ENCODE measurements at regions not wholly inside any gene's neighbourhood (a gene's known extent, or its start where the extent isn't known, plus 50 kb on each side); places are given as distances from the start of the nearest gene placed in this dataset.
A peak's percentile ranks its signal among the peaks of the same experiment; 100 is the strongest.

GRCh38 chr12:23204933-23205778, 580.2 kb downstream of the ETNK1 start:
- Histone ChIP-seq H2AFZ (no peak overlapping the region), H3F3A (replicated peaks; ENCODE audit: low read depth) (no peaks in the 10 kb centered on the region), H3K27me3 (ENCODE audit: insufficient read depth) (no peaks in the 10 kb centered on the region), H4K20me1 (replicated peaks; ENCODE audit: insufficient read depth) (no peaks in the 10 kb centered on the region), H3K4me1 (ENCODE audit: insufficient read depth) (no peaks in the 10 kb centered on the region), H3K79me2 (replicated peaks; ENCODE audit: insufficient read depth) (no peaks in the 10 kb centered on the region), H3K4me3 (no peak overlapping the region), H3K9me2 (ENCODE audit: insufficient read depth) (no peaks in the 10 kb centered on the region), H3K27ac (ENCODE audit: low read depth) (no peak overlapping the region), H3K36me3 (ENCODE audit: insufficient read depth) (no peaks in the 10 kb centered on the region), H3K4me2 (no peak overlapping the region)
- TF ChIP-seq ZNF331 (CRISPR knock-in tag; IDR thresholded peaks at IDR 0.05; ENCODE audit: low read depth) = no peak
- peak; percentile 89 to 92 for TF ChIP-seq CTCF (conservative IDR thresholded peaks at IDR 0.05; ENCODE audit: low read depth in 2 of 2)
- no peak overlapping the region for H3K27ac Mint-ChIP-seq
- no peaks in the 10 kb centered on the region for H3K36me3 Mint-ChIP-seq (ENCODE audit: low read depth)
- H3K4me1 Mint-ChIP-seq = no peaks in the 10 kb centered on the region
- H3K9me3 Mint-ChIP-seq = no peaks in the 10 kb centered on the region; the same call in 2 of the 3 replicates
- ATAC-seq (peak; percentile 65), DNase-seq (ENCODE audit: low spot score) (peak; percentile 72)
- H3K27me3 Mint-ChIP-seq (ENCODE audit: insufficient read depth, low read depth, poor library complexity) = no peaks in the 10 kb centered on the region
- no peak overlapping the region for H3K4me3 Mint-ChIP-seq

- no peaks in the 10 kb centered on the region for H4K20me1 ChIP-seq (replicated peaks; ENCODE audit: insufficient read depth)
- Mint-ChIP-seq H3K4me1 (no peaks in the 10 kb centered on the region), H3K27ac (no peak overlapping the region), H3K4me3 (no peak overlapping the region), H3K9me3 (peaks cover 5% of the 10 kb centered on the region), H3K27me3 (ENCODE audit: insufficient read depth, low read depth, poor library complexity) (no peaks in the 10 kb centered on the region), H3K36me3 (ENCODE audit: low read depth) (peaks cover under 1% of the 10 kb centered on the region; the same call in 2 of the 3 replicates)
- H3F3A ChIP-seq (replicated peaks; ENCODE audit: low read depth) = no peaks in the 10 kb centered on the region
- ATAC-seq (no peak), DNase-seq (ENCODE audit: low spot score) (no peak)
- no peaks in the 10 kb centered on the region for H3K4me1 ChIP-seq (ENCODE audit: insufficient read depth)
- H3K79me2 ChIP-seq (replicated peaks; ENCODE audit: insufficient read depth) = no peaks in the 10 kb centered on the region
- no peak overlapping the region for H3K4me3 ChIP-seq
- no peak overlapping the region for H2AFZ ChIP-seq
- no peaks in the 10 kb centered on the region for H3K27me3 ChIP-seq (ENCODE audit: insufficient read depth)
- H3K9me2 ChIP-seq (ENCODE audit: insufficient read depth) = no peaks in the 10 kb centered on the region
- H3K4me2 ChIP-seq = no peak overlapping the region
- H3K36me3 ChIP-seq (ENCODE audit: insufficient read depth) = 0 out of 2 replicates have a peak, but pooled peaks cover 5% of the 10 kb centered on the region
- no peak overlapping the region for H3K27ac ChIP-seq (ENCODE audit: low read depth)
- no peak for TF ChIP-seq EZH2 (IDR thresholded peaks at IDR 0.05; ENCODE audit: low read depth, unreplicated experiment)
- no peak for TF ChIP-seq ETS1 (IDR thresholded peaks at IDR 0.05)
- no peak for TF ChIP-seq REST (IDR thresholded peaks at IDR 0.05; ENCODE audit: unreplicated experiment)
- TF ChIP-seq CTCF (conservative IDR thresholded peaks at IDR 0.05; ENCODE audit: low read depth in 2 of 2) = no peak
- TF ChIP-seq CREB1 (CRISPR knock-in tag; IDR thresholded peaks at IDR 0.05; ENCODE audit: low read depth) = no peak
- no peak for TF ChIP-seq POLR2AphosphoS5 (IDR thresholded peaks at IDR 0.05; ENCODE audit: low read depth)
- no peak for TF ChIP-seq EZH2phosphoT487 (IDR thresholded peaks at IDR 0.05; ENCODE audit: unreplicated experiment)
These were observed 584.8 kb downstream of the ETNK1 start for GRCh38 chr12:23209793-23210192.

Data from GM23338 (cell line).